ENCODE measurements at regions not wholly inside any gene's neighbourhood (a gene's known extent, or its start where the extent isn't known, plus 50 kb on each side); places are given as distances from the start of the nearest gene placed in this dataset.

DNA sequence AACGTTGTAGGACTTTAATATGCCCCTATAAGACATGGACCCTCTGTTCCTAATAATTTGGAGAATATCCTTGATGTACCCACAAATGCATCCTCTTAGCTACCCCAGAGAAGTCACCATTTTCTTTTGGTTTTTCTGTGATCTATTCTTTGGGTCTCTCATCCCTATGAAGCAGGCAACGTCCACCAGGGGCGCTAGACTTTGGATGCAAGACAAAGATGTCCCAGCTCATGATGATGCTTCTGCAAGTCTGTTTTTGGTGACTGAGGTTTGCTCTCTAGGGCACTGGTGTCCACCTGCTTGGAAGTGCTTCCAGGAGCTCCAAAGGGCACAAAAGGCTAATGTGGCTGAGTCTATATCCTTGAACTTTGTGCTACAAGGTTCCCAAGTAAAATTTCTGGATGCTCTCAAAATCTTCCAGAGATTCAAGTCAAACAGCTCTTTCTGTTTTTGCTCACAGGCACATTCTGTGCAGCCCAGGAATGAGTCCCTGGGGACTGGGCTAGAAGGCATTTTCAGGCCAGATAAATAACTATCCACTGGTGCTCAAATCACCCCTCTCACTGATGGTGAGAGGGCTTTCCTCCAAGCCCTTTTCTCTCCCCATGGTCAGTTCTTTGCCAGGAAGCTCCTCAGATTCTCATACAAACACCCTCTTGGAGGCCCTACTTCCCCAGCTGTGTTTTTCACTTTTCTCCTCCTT lies 166.4 kb downstream of the C7orf25 start:
- Histone ChIP-seq H3K4me1 (ENCODE audit: control insufficient read depth in 2 of 2, insufficient read depth in 2 of 2, low read length in 1 of 2) (no peaks in the 10 kb centered on the region), H3K27me3 (ENCODE audit: control insufficient read depth in 1 of 2, insufficient read depth in 2 of 2, low read length in 2 of 2) (no peaks in the 10 kb centered on the region), H3K4me3 (ENCODE audit: low read depth in 1 of 2, low read length in 2 of 2) (no peak overlapping the region), H3K36me3 (ENCODE audit: control insufficient read depth in 2 of 2, insufficient read depth in 2 of 2, low read length in 1 of 2) (no peaks in the 10 kb centered on the region), H3K9me3 (ENCODE audit: control insufficient read depth in 2 of 2, insufficient read depth in 1 of 2, low read depth in 1 of 2, low read length in 1 of 2) (no peaks in the 10 kb centered on the region), H3K27ac (ENCODE audit: low read depth in 2 of 2, low read length in 1 of 2) (no peak overlapping the region)
- 30 to 40% methylated on average over 3 of the region's 3 CpGs for WGBS, 2 donors

DNA sequence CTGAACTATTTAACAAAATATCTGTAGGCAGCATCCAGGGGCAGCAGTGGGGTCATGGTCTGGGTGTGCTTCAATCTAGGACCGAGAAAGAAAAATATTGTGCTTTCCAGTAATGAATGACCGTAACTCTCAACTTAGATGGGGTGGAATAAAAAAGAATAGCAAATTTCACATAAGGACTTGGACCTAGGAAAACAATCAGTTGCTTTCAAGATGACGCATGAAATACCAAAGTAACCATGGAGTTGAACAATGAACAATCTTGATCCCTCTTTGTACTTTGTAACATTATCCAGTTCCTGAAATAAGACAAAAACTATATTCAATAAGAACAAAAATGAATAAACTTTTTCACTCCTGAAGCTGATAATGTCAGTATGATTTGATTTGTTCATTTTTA lies 167.1 kb downstream of the C7orf25 start:
- H3K4me1 ChIP-seq (ENCODE audit: control insufficient read depth in 2 of 2, insufficient read depth in 2 of 2, low read length in 1 of 2): no peaks in the 10 kb centered on the region
- no peak overlapping the region for H3K4me3 ChIP-seq (ENCODE audit: low read depth in 1 of 2, low read length in 2 of 2)
- H3K27me3 ChIP-seq (ENCODE audit: control insufficient read depth in 1 of 2, insufficient read depth in 2 of 2, low read length in 2 of 2): no peaks in the 10 kb centered on the region
- no peak overlapping the region for H3K27ac ChIP-seq (ENCODE audit: low read depth in 2 of 2, low read length in 1 of 2)
- WGBS, 2 donors: 85 to 91% methylated on average over 3 of the region's 3 CpGs
- H3K9me3 ChIP-seq (ENCODE audit: control insufficient read depth in 2 of 2, insufficient read depth in 1 of 2, low read depth in 1 of 2, low read length in 1 of 2): no peaks in the 10 kb centered on the region
- no peaks in the 10 kb centered on the region for H3K36me3 ChIP-seq (ENCODE audit: control insufficient read depth in 2 of 2, insufficient read depth in 2 of 2, low read length in 1 of 2)

DNA sequence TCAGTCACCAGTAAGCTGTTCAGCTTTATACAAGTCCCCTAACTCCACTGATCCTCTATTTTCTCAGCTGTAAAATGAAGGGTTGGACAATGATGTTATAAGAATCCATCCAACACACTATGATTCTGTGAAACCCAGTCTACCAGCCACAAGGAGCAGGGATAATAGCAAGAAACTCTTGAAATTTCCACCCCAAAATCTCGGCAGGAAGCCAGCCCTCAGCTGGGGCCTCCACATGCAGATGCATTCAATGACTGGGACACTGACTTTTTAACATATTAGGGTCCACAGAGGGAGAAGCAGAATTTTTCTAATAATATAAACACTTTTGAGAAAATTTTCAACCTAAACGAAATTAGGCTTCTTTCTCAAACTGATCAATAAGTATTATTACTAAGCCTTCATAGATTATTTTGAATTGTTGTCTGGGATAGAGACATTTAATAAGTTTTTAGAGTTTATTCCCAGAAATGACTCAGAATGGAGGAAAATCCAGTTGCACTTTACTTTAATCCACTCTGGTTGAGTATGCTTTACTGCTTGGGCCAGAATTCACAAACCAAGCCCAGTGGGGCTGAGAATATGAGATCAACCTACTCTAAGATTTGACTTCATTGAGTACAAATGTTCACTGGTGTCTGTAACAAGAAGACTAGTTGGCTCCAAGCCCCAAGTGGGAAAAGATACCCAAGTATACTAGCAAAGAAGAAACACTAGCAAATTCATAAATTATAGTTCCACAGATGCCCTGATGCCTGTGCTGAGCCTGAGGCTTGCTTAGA lies 168.6 kb downstream of the C7orf25 start:
- H3K9me3 ChIP-seq (ENCODE audit: control insufficient read depth in 2 of 2, insufficient read depth in 1 of 2, low read depth in 1 of 2, low read length in 1 of 2): no peaks in the 10 kb centered on the region
- no peaks in the 10 kb centered on the region for H3K4me1 ChIP-seq (ENCODE audit: control insufficient read depth in 2 of 2, insufficient read depth in 2 of 2, low read length in 1 of 2)
- WGBS, 2 donors: 71 to 78% methylated on average over 2 of the region's 2 CpGs
- no peak overlapping the region for H3K27ac ChIP-seq (ENCODE audit: low read depth in 2 of 2, low read length in 1 of 2)
- no peaks in the 10 kb centered on the region for H3K27me3 ChIP-seq (ENCODE audit: control insufficient read depth in 1 of 2, insufficient read depth in 2 of 2, low read length in 2 of 2)
- no peaks in the 10 kb centered on the region for H3K36me3 ChIP-seq (ENCODE audit: control insufficient read depth in 2 of 2, insufficient read depth in 2 of 2, low read length in 1 of 2)
- no peak overlapping the region for H3K4me3 ChIP-seq (ENCODE audit: low read depth in 1 of 2, low read length in 2 of 2)

DNA sequence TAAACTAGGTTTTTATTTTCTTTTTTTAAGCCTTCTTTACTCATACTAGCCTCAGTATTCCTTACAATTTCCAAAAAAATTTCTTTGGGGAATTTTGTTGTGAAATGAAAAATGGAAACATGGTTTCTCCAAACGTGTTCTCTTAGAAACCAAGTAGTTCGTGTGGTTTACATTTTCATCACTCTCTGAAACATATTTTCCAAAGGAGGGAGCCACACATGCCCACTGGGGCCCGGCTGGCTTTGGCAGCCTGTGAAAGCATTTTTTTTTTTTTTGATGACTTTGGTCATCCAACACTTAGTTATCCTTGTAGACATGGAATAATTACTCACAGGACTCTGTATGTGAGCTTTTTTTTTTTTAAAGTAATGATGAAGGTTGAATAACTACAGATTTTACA lies 169.6 kb downstream of the C7orf25 start:
- no peaks in the 10 kb centered on the region for H3K36me3 ChIP-seq (ENCODE audit: control insufficient read depth in 2 of 2, insufficient read depth in 2 of 2, low read length in 1 of 2)
- H3K27ac ChIP-seq (ENCODE audit: low read depth in 2 of 2, low read length in 1 of 2): no peak overlapping the region
- H3K9me3 ChIP-seq (ENCODE audit: control insufficient read depth in 2 of 2, insufficient read depth in 1 of 2, low read depth in 1 of 2, low read length in 1 of 2): no peaks in the 10 kb centered on the region
- no peak overlapping the region for H3K4me3 ChIP-seq (ENCODE audit: low read depth in 1 of 2, low read length in 2 of 2)
- 26 to 49% methylated on average over 3 of the region's 3 CpGs for WGBS, 2 donors
- no peaks in the 10 kb centered on the region for H3K4me1 ChIP-seq (ENCODE audit: control insufficient read depth in 2 of 2, insufficient read depth in 2 of 2, low read length in 1 of 2)
- no peaks in the 10 kb centered on the region for H3K27me3 ChIP-seq (ENCODE audit: control insufficient read depth in 1 of 2, insufficient read depth in 2 of 2, low read length in 2 of 2)

DNA sequence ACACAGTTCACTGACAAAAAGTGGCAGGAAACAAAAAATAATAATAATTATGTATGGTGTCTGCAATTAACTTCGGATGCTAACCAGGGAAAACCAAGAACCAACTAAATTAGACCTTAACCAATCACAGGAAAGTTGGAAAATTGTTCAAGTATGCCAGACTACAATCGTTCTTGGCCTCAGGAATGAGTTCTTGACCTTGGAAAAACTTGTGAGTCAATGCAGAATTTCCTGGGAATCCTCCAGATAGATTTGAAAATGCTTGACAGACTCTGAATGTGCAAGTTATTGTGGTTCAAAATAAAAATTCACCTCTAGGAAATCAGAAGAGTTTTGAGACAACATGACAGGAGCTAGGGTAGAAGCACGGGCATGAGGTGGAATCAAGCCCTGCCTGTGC lies 171.5 kb downstream of the C7orf25 start:
- no peak overlapping the region for H3K27ac ChIP-seq (ENCODE audit: low read depth in 2 of 2, low read length in 1 of 2)
- 43 to 47% methylated on average over 3 of the region's 3 CpGs for WGBS, 2 donors
- H3K36me3 ChIP-seq (ENCODE audit: control insufficient read depth in 2 of 2, insufficient read depth in 2 of 2, low read length in 1 of 2): no peaks in the 10 kb centered on the region
- no peaks in the 10 kb centered on the region for H3K4me1 ChIP-seq (ENCODE audit: control insufficient read depth in 2 of 2, insufficient read depth in 2 of 2, low read length in 1 of 2)
- no peaks in the 10 kb centered on the region for H3K9me3 ChIP-seq (ENCODE audit: control insufficient read depth in 2 of 2, insufficient read depth in 1 of 2, low read depth in 1 of 2, low read length in 1 of 2)
- no peaks in the 10 kb centered on the region for H3K27me3 ChIP-seq (ENCODE audit: control insufficient read depth in 1 of 2, insufficient read depth in 2 of 2, low read length in 2 of 2)
- no peak overlapping the region for H3K4me3 ChIP-seq (ENCODE audit: low read depth in 1 of 2, low read length in 2 of 2)

DNA sequence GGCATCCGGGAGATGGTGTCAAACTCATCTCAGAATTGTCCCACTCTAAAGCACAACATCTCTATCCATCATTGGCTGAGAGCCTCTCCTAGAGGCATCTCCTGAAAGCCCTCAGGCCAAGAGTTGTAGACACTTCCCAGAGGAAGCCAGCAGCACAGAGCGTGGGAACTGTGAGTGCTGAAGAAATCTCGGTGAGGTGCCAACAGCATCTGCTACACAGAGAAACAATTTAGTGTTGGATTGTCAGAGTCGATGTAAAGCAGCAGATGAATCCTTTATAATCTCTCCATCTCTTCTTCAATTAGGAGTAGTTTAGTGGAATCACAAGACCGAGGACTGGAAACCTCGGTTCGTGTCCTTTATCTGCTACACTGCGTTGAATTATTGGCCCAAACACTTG lies 172.2 kb downstream of the C7orf25 start:
- WGBS, 2 donors: 62 to 67% methylated on average over 8 of the region's 8 CpGs
- Histone ChIP-seq H3K4me3 (ENCODE audit: low read depth in 1 of 2, low read length in 2 of 2) (no peak overlapping the region), H3K9me3 (ENCODE audit: control insufficient read depth in 2 of 2, insufficient read depth in 1 of 2, low read depth in 1 of 2, low read length in 1 of 2) (no peaks in the 10 kb centered on the region), H3K27ac (ENCODE audit: low read depth in 2 of 2, low read length in 1 of 2) (no peak overlapping the region), H3K4me1 (ENCODE audit: control insufficient read depth in 2 of 2, insufficient read depth in 2 of 2, low read length in 1 of 2) (no peaks in the 10 kb centered on the region), H3K27me3 (ENCODE audit: control insufficient read depth in 1 of 2, insufficient read depth in 2 of 2, low read length in 2 of 2) (no peaks in the 10 kb centered on the region), H3K36me3 (ENCODE audit: control insufficient read depth in 2 of 2, insufficient read depth in 2 of 2, low read length in 1 of 2) (no peaks in the 10 kb centered on the region)

DNA sequence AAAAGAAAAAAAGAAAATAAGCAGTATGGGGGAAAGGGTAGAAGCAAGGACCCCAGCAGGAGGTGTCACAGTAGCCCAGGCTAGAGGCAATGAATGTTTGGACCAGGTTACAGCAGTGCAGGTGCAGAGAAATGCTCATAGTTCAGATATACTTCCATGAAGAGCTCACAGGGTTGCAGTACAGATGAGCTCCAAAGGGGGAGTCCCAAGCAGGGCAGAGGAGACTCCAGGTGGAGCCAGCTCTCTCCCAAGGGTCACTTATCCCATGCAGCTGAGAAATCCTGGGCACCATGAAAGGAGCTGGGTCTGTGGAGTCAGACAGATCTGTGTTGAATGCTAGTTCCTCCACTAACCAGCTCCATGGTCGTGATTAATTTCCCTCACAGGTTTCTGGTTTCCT lies 174.9 kb downstream of the C7orf25 start:
- H3K27ac ChIP-seq (ENCODE audit: low read depth in 2 of 2, low read length in 1 of 2): no peak overlapping the region
- no peaks in the 10 kb centered on the region for H3K27me3 ChIP-seq (ENCODE audit: control insufficient read depth in 1 of 2, insufficient read depth in 2 of 2, low read length in 2 of 2)
- H3K36me3 ChIP-seq (ENCODE audit: control insufficient read depth in 2 of 2, insufficient read depth in 2 of 2, low read length in 1 of 2): no peaks in the 10 kb centered on the region
- no peak overlapping the region for H3K4me3 ChIP-seq (ENCODE audit: low read depth in 1 of 2, low read length in 2 of 2)
- peaks cover 0 to 3% of the 10 kb centered on the region in 2 donors for H3K9me3 ChIP-seq (ENCODE audit: control insufficient read depth in 2 of 2, insufficient read depth in 1 of 2, low read depth in 1 of 2, low read length in 1 of 2)
- WGBS, 2 donors: 77 to 81% methylated on average over 1 of the region's 1 CpG
- H3K4me1 ChIP-seq (ENCODE audit: control insufficient read depth in 2 of 2, insufficient read depth in 2 of 2, low read length in 1 of 2): no peaks in the 10 kb centered on the region

DNA sequence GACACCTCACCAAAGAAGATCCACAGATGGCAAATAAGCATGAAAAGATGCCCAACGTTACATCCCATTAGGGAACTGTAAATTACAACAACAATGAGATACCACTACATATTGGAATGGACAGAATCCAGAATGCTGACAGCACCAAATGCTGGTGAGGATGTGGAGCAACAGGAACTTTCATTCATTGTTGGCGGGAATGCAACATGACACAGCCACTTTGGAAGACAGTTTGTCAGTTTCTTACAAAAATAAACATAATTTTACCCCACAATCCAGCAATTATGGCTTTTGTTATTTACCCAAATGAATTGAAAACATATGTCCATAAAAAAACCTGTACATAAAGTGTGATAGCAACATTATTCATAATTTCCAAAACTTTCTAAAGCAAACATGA lies 176.8 kb downstream of the C7orf25 start:
- peaks cover 0 to 3% of the 10 kb centered on the region in 2 donors for H3K9me3 ChIP-seq (ENCODE audit: control insufficient read depth in 2 of 2, insufficient read depth in 1 of 2, low read depth in 1 of 2, low read length in 1 of 2)
- H3K27me3 ChIP-seq (ENCODE audit: control insufficient read depth in 1 of 2, insufficient read depth in 2 of 2, low read length in 2 of 2): no peaks in the 10 kb centered on the region
- WGBS, 2 donors: 61 to 68% methylated on average over 2 of the region's 2 CpGs
- H3K4me3 ChIP-seq (ENCODE audit: low read depth in 1 of 2, low read length in 2 of 2): no peak overlapping the region
- no peaks in the 10 kb centered on the region for H3K4me1 ChIP-seq (ENCODE audit: control insufficient read depth in 2 of 2, insufficient read depth in 2 of 2, low read length in 1 of 2)
- no peaks in the 10 kb centered on the region for H3K36me3 ChIP-seq (ENCODE audit: control insufficient read depth in 2 of 2, insufficient read depth in 2 of 2, low read length in 1 of 2)
- H3K27ac ChIP-seq (ENCODE audit: low read depth in 2 of 2, low read length in 1 of 2): no peak overlapping the region

DNA sequence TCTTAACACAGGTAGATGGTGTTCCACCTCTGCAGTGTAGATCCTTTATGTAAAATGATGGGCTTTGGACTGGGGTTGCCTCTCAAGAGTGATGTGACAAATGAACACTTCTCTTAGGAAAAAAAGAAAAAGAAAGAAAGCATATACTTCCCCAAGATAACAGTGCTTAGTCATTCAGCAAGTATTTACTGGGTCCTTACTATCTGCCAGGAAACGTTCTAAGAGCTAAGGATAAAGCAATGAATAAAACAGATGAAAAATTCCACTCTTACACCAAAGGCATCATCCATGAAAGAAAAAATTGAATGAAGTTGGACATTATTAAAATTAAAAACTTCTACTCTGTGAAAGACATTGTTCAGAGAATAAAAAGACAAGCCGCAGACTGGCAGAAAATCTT lies 177.3 kb downstream of the C7orf25 start:
- Histone ChIP-seq H3K36me3 (ENCODE audit: control insufficient read depth in 2 of 2, insufficient read depth in 2 of 2, low read length in 1 of 2) (no peaks in the 10 kb centered on the region), H3K9me3 (ENCODE audit: control insufficient read depth in 2 of 2, insufficient read depth in 1 of 2, low read depth in 1 of 2, low read length in 1 of 2) (peaks cover 0 to 3% of the 10 kb centered on the region in 2 donors), H3K4me3 (ENCODE audit: low read depth in 1 of 2, low read length in 2 of 2) (no peak overlapping the region), H3K27me3 (ENCODE audit: control insufficient read depth in 1 of 2, insufficient read depth in 2 of 2, low read length in 2 of 2) (no peaks in the 10 kb centered on the region), H3K4me1 (ENCODE audit: control insufficient read depth in 2 of 2, insufficient read depth in 2 of 2, low read length in 1 of 2) (no peaks in the 10 kb centered on the region), H3K27ac (ENCODE audit: low read depth in 2 of 2, low read length in 1 of 2) (no peak overlapping the region)
- WGBS, 2 donors: 40 to 54% methylated on average over 2 of the region's 2 CpGs

DNA sequence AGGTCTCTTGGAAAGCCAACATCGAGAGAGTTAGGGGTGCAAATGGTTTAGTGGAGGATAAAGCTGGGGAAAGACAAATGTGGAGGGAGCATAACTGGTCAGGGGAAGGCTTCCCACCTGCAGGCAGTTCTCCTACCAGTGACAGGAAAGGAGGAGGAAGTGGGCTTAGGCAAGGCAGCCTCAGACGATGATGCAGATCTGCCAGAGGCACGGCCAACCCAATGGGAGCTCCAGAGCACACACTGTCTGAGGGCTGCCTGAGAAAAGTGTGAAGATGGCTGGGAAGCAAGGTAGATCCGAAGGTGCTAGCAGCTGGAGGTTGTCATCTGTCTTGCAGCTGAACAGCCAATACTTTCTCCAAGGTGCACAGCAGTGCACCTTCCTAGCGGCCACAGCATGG lies 178.8 kb downstream of the C7orf25 start:
- WGBS, 2 donors: 63 to 82% methylated on average over 5 of the region's 5 CpGs
- Histone ChIP-seq H3K27ac (ENCODE audit: low read depth in 2 of 2, low read length in 1 of 2) (no peak overlapping the region), H3K9me3 (ENCODE audit: control insufficient read depth in 2 of 2, insufficient read depth in 1 of 2, low read depth in 1 of 2, low read length in 1 of 2) (peaks cover 0 to 3% of the 10 kb centered on the region in 2 donors), H3K27me3 (ENCODE audit: control insufficient read depth in 1 of 2, insufficient read depth in 2 of 2, low read length in 2 of 2) (no peaks in the 10 kb centered on the region), H3K36me3 (ENCODE audit: control insufficient read depth in 2 of 2, insufficient read depth in 2 of 2, low read length in 1 of 2) (no peaks in the 10 kb centered on the region), H3K4me3 (ENCODE audit: low read depth in 1 of 2, low read length in 2 of 2) (no peak overlapping the region), H3K4me1 (ENCODE audit: control insufficient read depth in 2 of 2, insufficient read depth in 2 of 2, low read length in 1 of 2) (no peaks in the 10 kb centered on the region)

All from esophagus (tissue), 2 donors.